ENCODE measurements at regions not wholly inside any gene's neighbourhood (a gene's known extent, or its start where the extent isn't known, plus 50 kb on each side); places are given as distances from the start of the nearest gene placed in this dataset.

DNA sequence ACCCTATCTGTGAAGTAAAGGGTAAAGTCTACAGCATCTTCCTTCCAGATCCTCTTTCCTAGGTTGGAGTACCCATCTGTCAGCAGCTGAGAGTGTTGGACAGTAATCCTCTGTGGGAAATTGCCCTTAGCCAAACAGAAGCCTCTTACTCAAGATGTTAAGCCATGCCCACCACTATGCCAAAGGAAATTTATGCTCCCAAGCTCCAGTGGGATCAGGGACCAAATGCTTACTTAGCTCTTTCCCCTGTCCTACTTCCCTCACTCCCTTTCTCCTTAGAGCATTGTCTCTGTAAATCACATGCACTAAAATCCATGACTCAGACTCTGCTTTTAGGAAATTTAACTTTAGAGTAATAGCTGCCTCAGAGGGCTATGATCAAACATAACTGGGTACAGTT is 254.0 kb downstream of the BRINP2 start:
- TF ChIP-seq, protein P1, sequence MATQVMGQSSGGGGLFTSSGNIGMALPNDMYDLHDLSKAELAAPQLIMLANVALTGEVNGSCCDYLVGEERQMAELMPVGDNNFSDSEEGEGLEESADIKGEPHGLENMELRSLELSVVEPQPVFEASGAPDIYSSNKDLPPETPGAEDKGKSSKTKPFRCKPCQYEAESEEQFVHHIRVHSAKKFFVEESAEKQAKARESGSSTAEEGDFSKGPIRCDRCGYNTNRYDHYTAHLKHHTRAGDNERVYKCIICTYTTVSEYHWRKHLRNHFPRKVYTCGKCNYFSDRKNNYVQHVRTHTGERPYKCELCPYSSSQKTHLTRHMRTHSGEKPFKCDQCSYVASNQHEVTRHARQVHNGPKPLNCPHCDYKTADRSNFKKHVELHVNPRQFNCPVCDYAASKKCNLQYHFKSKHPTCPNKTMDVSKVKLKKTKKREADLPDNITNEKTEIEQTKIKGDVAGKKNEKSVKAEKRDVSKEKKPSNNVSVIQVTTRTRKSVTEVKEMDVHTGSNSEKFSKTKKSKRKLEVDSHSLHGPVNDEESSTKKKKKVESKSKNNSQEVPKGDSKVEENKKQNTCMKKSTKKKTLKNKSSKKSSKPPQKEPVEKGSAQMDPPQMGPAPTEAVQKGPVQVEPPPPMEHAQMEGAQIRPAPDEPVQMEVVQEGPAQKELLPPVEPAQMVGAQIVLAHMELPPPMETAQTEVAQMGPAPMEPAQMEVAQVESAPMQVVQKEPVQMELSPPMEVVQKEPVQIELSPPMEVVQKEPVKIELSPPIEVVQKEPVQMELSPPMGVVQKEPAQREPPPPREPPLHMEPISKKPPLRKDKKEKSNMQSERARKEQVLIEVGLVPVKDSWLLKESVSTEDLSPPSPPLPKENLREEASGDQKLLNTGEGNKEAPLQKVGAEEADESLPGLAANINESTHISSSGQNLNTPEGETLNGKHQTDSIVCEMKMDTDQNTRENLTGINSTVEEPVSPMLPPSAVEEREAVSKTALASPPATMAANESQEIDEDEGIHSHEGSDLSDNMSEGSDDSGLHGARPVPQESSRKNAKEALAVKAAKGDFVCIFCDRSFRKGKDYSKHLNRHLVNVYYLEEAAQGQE (IDR thresholded peaks at IDR 0.05; ENCODE audit: insufficient replicate concordance, low read depth), result no peak
- no peak for TF ChIP-seq SPI1 (IDR thresholded peaks at IDR 0.05; ENCODE audit: borderline replicate concordance, low read depth)
- no peak for TF ChIP-seq POLR2AphosphoS5 (IDR thresholded peaks at IDR 0.05; ENCODE audit: low read depth)
- TF ChIP-seq, protein P2, sequence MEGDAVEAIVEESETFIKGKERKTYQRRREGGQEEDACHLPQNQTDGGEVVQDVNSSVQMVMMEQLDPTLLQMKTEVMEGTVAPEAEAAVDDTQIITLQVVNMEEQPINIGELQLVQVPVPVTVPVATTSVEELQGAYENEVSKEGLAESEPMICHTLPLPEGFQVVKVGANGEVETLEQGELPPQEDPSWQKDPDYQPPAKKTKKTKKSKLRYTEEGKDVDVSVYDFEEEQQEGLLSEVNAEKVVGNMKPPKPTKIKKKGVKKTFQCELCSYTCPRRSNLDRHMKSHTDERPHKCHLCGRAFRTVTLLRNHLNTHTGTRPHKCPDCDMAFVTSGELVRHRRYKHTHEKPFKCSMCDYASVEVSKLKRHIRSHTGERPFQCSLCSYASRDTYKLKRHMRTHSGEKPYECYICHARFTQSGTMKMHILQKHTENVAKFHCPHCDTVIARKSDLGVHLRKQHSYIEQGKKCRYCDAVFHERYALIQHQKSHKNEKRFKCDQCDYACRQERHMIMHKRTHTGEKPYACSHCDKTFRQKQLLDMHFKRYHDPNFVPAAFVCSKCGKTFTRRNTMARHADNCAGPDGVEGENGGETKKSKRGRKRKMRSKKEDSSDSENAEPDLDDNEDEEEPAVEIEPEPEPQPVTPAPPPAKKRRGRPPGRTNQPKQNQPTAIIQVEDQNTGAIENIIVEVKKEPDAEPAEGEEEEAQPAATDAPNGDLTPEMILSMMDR (IDR thresholded peaks at IDR 0.05; ENCODE audit: insufficient read depth, low read length), result no peak
- no peak for TF ChIP-seq GABPA (IDR thresholded peaks at IDR 0.05; ENCODE audit: low read depth)
- H3K27ac ChIP-seq (replicated peaks), result no peak overlapping the region
- H3K27me3 ChIP-seq (ENCODE audit: insufficient read depth, poor library complexity, severe bottlenecking), result no peaks in the 10 kb centered on the region
- DNase-seq (ENCODE audit: low read depth in 1 of 2, low spot score in 1 of 2), result no peak
- H3K4me3 ChIP-seq (replicated peaks; ENCODE audit: insufficient read depth, low read length), result no peak overlapping the region

DNA sequence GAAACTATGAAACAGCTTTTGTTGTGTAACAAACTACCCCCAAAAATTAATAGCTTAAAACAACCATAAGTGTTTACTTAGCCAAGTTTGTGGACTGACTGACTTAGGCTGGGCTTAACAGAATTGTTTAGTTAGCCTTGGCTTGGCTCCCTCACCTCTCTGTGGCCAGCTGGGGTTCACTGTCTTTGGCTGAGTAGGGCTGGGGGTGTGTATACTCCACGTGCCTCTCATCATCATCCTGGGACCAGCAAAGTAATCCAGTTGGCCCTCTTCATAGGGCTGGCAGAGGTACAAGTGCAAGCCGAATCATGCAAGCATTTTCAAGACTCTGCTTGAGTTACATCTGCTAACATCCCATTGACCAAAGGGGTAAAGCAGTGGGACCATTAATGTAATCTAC is 252.3 kb downstream of the BRINP2 start:
- TF ChIP-seq, protein P1 (IDR thresholded peaks at IDR 0.05; ENCODE audit: insufficient replicate concordance, low read depth), result no peak
- no peak for TF ChIP-seq GABPA (IDR thresholded peaks at IDR 0.05; ENCODE audit: low read depth)
- TF ChIP-seq, protein P2 (IDR thresholded peaks at IDR 0.05; ENCODE audit: insufficient read depth, low read length), result no peak
- no peak for TF ChIP-seq SPI1 (IDR thresholded peaks at IDR 0.05; ENCODE audit: borderline replicate concordance, low read depth)
- no peak for TF ChIP-seq POLR2AphosphoS5 (IDR thresholded peaks at IDR 0.05; ENCODE audit: low read depth)
- no peak for DNase-seq (ENCODE audit: low read depth in 1 of 2, low spot score in 1 of 2)
- H3K4me3 ChIP-seq (replicated peaks; ENCODE audit: insufficient read depth, low read length), result no peak overlapping the region
- H3K27ac ChIP-seq (replicated peaks), result no peak overlapping the region
- no peaks in the 10 kb centered on the region for H3K27me3 ChIP-seq (ENCODE audit: insufficient read depth, poor library complexity, severe bottlenecking)

DNA sequence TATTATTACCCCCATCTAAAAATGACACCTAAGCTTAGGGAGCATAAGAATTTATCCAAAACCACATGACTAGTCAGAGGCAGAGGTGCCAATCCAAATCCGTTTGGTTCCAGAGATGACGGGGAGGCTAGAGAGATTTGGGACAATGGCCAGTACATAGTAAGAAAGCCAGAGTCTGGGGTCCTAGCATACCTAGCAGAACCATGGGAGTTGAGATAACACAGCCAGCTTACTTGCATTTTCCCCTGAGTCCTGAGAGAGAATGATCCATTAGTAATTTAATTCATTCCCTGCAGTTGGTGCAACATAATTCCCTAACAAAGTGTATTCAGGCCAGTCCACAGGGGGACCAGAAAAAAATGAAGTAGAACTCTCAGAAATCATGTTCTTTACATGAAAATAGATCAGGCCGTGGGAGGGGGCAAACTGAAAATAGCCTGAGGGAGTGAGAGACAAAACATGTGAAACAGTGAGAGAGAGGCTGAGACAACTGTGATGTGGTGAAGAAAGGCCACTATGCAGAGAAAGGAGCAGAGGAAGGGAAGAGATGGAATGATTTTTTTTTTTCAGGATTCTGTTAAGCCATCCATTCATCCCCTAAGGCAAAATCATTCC is 243.3 kb downstream of the BRINP2 start:
- DNase-seq (ENCODE audit: low read depth in 1 of 2, low spot score in 1 of 2), result no peak
- Histone ChIP-seq H3K27me3 (ENCODE audit: insufficient read depth, poor library complexity, severe bottlenecking) (peaks cover 2% of the 10 kb centered on the region), H3K27ac (replicated peaks) (no peak overlapping the region), H3K4me3 (replicated peaks; ENCODE audit: insufficient read depth, low read length) (no peak overlapping the region)
- TF ChIP-seq SPI1 (IDR thresholded peaks at IDR 0.05; ENCODE audit: borderline replicate concordance, low read depth), result no peak
- TF ChIP-seq, protein P2 (IDR thresholded peaks at IDR 0.05; ENCODE audit: insufficient read depth, low read length), result no peak
- no peak for TF ChIP-seq POLR2AphosphoS5 (IDR thresholded peaks at IDR 0.05; ENCODE audit: low read depth)
- no peak for TF ChIP-seq GABPA (IDR thresholded peaks at IDR 0.05; ENCODE audit: low read depth)
- TF ChIP-seq, protein P1 (IDR thresholded peaks at IDR 0.05; ENCODE audit: insufficient replicate concordance, low read depth), result no peak
